ENCODE measurements at regions not wholly inside any gene's neighbourhood (a gene's known extent, or its start where the extent isn't known, plus 50 kb on each side); places are given as distances from the start of the nearest gene placed in this dataset.
"Not testable (repeated sequence)": the region's sequence is repeated elsewhere in the genome, so short reads cannot be mapped to it uniquely, and the experiment has no call there.

DNA sequence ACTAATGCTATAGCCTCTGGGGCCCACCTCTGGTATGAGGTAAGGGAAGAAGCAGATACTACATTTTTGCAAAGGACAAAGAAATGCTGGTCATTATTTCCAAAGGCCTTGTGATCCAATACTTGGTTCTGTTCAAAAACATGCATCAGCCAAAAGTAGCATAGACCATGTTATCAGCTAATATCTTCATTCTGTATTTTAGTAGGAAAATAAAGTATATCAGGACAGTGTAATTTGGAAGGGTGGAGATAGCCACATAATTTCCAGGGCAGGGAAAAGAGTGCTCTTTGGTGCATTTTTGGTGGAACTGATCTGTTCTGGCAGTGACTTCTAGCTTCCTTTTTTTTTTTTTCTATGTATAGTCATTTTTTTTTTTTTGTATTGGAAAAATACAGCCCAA lies 258.0 kb upstream of the SOX4 start:
- TF ChIP-seq CTCF (IDR thresholded peaks at IDR 0.05; ENCODE audit: low read depth, low read length, missing control alignments) = no peak
- Histone ChIP-seq H3K27me3 (replicated peaks) (no peaks in the 10 kb centered on the region), H3K4me3 (ENCODE audit: low read depth, low read length) (no peak overlapping the region), H3K27ac (no peak overlapping the region), H3K36me3 (replicated peaks) (no peaks in the 10 kb centered on the region)
- in situ Hi-C loops (cut with HindIII; ENCODE audit: low pct_ligation_motif_present, low sequenced_read_pairs) = no loop called here
- no peak for DNase-seq

- H3K36me3 ChIP-seq (replicated peaks) = no peaks in the 10 kb centered on the region
- H3K27me3 ChIP-seq (replicated peaks) = no peaks in the 10 kb centered on the region
- H3K4me3 ChIP-seq (ENCODE audit: low read depth, low read length) = no peak overlapping the region
- no peak for DNase-seq
- H3K27ac ChIP-seq = no peak overlapping the region
- TF ChIP-seq CTCF (IDR thresholded peaks at IDR 0.05; ENCODE audit: low read depth, low read length, missing control alignments) = no peak
- in situ Hi-C loops (cut with HindIII; ENCODE audit: low pct_ligation_motif_present, low sequenced_read_pairs) = no loop called here
These were observed 256.3 kb upstream of the SOX4 start for GRCh38 chr6:21337263-21337662.

DNA sequence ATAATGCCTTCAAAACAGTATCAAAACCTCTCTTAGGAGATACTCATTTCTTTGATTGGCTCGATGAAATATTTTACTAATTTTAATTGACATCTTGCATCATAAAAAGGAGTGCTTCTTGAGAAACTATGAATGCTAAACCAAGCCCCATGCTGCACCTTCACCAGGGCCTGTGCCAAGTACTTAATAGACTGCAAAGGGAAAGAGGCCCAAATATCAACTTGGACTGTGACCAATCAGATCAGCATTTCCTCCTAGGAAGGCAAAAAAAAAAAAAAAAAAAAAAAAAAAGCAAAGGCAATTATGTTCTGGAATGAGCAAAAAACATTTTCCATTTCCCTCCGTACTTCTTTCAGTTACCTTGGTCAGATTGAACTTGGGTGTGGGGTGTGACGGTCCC lies 253.0 kb upstream of the SOX4 start:
- no peaks in the 10 kb centered on the region for H3K27me3 ChIP-seq (replicated peaks)
- no peak for TF ChIP-seq CTCF (IDR thresholded peaks at IDR 0.05; ENCODE audit: low read depth, low read length, missing control alignments)
- no peak for DNase-seq
- in situ Hi-C loops (cut with HindIII; ENCODE audit: low pct_ligation_motif_present, low sequenced_read_pairs) = no loop called here
- no peaks in the 10 kb centered on the region for H3K36me3 ChIP-seq (replicated peaks)
- no peak overlapping the region for H3K27ac ChIP-seq
- H3K4me3 ChIP-seq (ENCODE audit: low read depth, low read length) = no peak overlapping the region

DNA sequence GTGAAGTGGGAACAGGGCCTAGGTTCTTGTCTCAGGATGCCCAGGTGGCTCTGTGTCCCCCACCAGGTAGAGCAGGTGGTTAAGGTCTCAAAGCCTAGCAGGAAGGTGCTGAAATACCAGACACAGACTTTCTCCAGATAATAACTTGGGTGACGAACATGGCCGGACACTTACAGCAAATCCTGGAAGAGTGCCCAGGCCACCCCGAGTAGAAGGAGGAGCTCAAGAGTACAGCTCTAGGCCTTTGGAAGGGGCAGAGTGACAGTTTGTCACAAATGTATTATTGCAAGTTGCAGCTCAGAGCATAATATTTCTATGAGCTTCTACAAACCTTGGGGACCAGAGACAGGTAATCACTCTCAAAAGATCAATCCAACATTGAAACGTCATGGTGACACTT lies 251.6 kb upstream of the SOX4 start:
- H3K27ac ChIP-seq = no peak overlapping the region
- no peaks in the 10 kb centered on the region for H3K27me3 ChIP-seq (replicated peaks)
- H3K36me3 ChIP-seq (replicated peaks) = no peaks in the 10 kb centered on the region
- H3K4me3 ChIP-seq (ENCODE audit: low read depth, low read length) = no peak overlapping the region
- in situ Hi-C loops (cut with HindIII; ENCODE audit: low pct_ligation_motif_present, low sequenced_read_pairs) = no loop called here
- no peak for DNase-seq
- TF ChIP-seq CTCF (IDR thresholded peaks at IDR 0.05; ENCODE audit: low read depth, low read length, missing control alignments) = no peak

DNA sequence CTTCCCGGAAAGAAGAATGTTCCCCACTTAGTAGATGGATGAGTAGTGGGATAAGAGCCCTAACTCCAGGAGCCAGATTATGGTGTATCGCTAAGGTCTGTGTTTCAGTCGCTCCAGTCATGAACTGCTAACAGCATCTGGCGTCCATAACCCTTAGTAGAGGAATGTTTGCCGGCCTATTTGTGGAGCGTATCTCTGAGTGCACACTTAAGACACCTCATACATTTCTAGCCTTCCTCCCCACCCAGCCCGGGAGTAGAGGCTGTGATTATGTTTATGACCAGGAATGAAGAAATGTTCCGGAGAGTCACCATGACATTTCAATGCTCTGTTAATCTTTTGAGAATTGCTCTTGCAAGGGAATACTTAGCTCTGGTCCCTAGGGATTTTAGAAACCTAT lies 251.1 kb upstream of the SOX4 start:
- in situ Hi-C loops (cut with HindIII; ENCODE audit: low pct_ligation_motif_present, low sequenced_read_pairs) = no loop called here
- no peak for DNase-seq
- Histone ChIP-seq H3K4me3 (ENCODE audit: low read depth, low read length) (no peak overlapping the region), H3K36me3 (replicated peaks) (no peaks in the 10 kb centered on the region), H3K27me3 (replicated peaks) (no peaks in the 10 kb centered on the region), H3K27ac (no peak overlapping the region)
- no peak for TF ChIP-seq CTCF (IDR thresholded peaks at IDR 0.05; ENCODE audit: low read depth, low read length, missing control alignments)

- H3K27me3 ChIP-seq (replicated peaks); H3K27ac ChIP-seq; in situ Hi-C loops (cut with HindIII; ENCODE audit: low pct_ligation_motif_present, low sequenced_read_pairs); H3K36me3 ChIP-seq (replicated peaks); H3K4me3 ChIP-seq (ENCODE audit: low read depth, low read length); DNase-seq: not testable (repeated sequence)
These were observed 247.8 kb upstream of the SOX4 start for GRCh38 chr6:21345704-21346103.

All from brain microvascular endothelial cell (primary cell).